Heart left ventricle (tissue), 13 donors: ENCODE measurements at regions not wholly inside any gene's neighbourhood (a gene's known extent, or its start where the extent isn't known, plus 50 kb on each side); places are given as distances from the start of the nearest gene placed in this dataset.

Experiments
- CTCF ChIP-seq, 12 donors: fragments of 200-600 bp; sonication (generic) in 4 of 12; IDR thresholded peaks; one replicate each; pipeline versions ENCODE4 v1.5.0 to v1.8.0; 2018 to 2022; ENCODE audit warnings: antibody characterized with exemption in 12 of 12, mild to moderate bottlenecking in 5 of 12
- POLR2A ChIP-seq, 2 donors: fragments of 450-650 bp; IDR thresholded peaks; one replicate each; pipeline ENCODE4 v1.6.1; 2017; ENCODE audit warnings: antibody characterized with exemption in 2 of 2, mild to moderate bottlenecking in 2 of 2, moderate library complexity in 2 of 2
- donor health status: ischemic (EF 13 %, LVEDD 7.1; RV severe dilation, severe dysfunction).
- donor health status: DM: no; HTN: yes; CAD: no.
- donor health status: DM: no; HTN: no; CAD: no.
- donor health status: ischemic (EF 25% LVEDD 6.9; RV normal size, moderate dysfunction).
- donor health status: ischemic (EF 25% LVEDD 5.7; RV mildly dilated, moderate dysfunction).
- donor health status: ischemic (EF 35%, LVEDD 5.7; RV mildly dilated, moderate dysfunction).
- donor health status: nonischemic (EF 11% LVEDD 7.7; RV severe dilation, severe dysfunction).
- donor health status: DM: yes; HTN: yes; CAD: no.
- donor health status: PGD.
- donor health status: ischemic (EF 29% LVEDD 5.4; RV normal size, mild dysfunction).
- donor health status: nonischemic (EF 23%, LVEDD 6.1; RV moderate dilation, normal function).

DNA sequence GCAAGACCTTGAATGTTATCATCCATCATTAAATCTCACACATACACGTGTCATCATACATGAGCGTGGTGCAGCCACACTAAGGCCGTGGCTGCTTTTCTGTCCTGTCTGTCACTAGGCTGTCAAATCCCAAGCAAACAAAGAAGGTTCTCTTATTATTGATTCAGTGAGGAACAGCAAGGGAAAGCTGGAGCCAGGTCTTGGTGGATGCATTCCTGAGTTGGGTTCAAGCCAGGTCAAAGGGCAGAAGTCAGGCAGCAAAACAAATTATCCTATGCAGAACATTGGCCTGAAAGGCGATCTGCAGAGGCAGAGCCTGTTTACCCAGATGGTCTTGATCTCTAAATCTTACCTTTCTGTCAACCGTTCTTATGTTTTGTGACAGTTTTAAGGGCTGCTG lies 252.3 kb downstream of the NEDD1 start:
- TF ChIP-seq CTCF (IDR thresholded peaks at IDR 0.05) (no peak), POLR2A (IDR thresholded peaks at IDR 0.05) (no peak)
